HG03378 (cell line): ENCODE measurements at regions not wholly inside any gene's neighbourhood (a gene's known extent, or its start where the extent isn't known, plus 50 kb on each side); places are given as distances from the start of the nearest gene placed in this dataset.
"Not testable (repeated sequence)": the region's sequence is repeated elsewhere in the genome, so short reads cannot be mapped to it uniquely, and the experiment has no call there.

Experiments used
- ATAC-seq: cut with Tn5 transposase; IDR thresholded peaks from one replicate; pipeline ENCODE4 v1.9.1; 2021; ENCODE audit warnings: mild to moderate bottlenecking, moderate library complexity; ENCODE audit not compliant: unreplicated experiment

DNA sequence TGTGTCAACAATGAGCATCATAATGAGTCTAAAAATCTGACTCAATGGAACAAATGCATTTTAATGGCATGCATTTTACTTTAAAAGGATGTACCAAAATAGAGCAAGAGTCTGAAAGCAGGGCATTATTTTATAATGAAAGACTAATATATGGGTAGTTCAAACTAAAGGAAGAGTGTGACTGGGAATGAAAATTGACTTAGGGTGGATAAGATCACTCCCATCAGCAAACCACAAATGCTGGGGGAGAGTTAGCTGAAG, 114.7 kb downstream of the SOX4 start:
- ATAC-seq, result no peak

DNA sequence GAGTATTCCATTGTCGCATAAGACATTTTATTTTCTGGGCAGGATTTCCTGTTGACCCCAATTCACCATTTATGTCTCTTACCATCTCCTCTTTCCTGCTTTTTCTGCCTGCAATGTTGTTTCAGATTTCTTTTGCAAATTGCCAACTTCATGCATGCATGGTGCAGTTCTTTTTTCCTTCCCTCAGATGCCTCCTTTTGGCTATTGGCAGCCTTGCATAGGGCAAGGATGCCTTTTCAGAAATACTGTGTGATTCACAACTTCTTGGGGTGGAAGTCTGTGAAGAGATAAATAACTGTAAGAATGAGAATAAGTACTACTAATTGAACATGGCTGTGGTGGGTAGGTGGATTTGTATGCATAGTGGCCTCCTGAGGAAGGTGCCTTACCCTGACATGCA, 116.7 kb downstream of the SOX4 start:
- no peak for ATAC-seq

DNA sequence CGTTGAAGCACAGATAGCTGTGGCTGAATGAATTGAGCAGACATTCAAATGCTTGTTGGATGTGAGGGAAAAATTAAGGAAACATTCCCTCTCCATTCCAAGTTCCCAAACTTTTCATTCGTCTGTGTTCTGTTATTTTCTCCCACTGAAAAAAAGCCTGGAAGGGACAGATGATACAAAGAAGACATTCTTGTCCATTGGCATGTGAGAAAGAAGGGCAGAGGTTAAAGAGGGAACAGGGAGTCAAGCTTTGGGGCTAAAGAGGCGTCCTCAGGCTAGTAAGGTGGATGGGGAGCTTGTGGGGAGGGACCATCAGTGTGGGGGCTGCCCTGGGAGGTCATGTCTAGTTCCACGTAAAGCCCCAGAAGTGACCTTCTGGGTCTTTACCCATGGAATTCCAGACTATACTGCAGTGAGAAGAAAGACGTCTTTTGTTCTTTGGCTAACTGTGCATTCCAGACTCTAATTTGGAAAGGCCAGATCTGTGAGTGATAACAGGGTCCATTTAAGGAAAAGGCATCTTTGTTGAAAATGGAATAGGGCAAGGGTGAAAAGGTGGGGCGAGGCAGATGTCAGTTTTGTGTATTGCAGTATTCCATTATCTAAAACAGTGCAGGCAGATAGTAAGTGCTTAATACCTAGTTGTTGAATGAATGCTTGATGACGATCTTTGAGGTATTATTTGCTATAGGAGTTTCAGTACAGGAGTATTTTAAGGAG, 117.5 kb downstream of the SOX4 start:
- ATAC-seq, result no peak

DNA sequence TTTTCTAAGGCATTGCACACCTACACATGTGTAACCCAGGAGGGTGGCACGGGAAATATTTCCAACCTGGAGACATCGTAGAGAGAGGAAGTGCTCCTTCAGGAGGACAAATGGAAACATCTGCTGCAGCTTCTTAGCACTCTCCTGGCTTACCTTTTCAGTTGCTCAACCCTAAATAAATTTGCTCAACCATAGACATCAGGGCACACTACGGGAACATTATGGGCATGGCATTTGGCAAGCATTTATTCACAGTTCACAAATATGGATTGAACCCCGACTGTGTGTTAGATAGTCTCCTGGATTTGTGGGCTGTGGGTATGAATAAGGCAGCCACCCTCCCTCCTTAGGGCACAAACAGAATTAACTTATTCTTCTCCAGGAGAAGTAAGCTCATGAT, 118.7 kb downstream of the SOX4 start:
- ATAC-seq, result no peak

DNA sequence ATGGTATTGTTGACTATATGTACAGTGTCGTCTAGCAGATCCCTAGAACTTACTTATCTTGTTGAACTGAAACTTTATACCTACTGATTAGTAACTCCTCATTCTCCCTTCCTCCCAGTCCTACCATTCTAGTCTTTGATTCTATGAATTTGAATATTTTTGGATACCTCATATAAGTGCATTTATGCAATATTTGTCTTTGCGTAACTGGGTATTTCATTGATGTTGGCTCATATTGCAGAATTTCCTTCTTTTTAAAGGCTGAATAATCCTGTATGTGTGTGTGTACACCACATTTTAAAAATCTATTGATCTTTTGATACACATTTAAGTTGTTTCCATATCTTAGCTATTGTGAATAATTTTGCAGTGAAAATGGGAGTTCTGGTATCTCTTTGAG, 119.9 kb downstream of the SOX4 start:
- no peak for ATAC-seq

DNA sequence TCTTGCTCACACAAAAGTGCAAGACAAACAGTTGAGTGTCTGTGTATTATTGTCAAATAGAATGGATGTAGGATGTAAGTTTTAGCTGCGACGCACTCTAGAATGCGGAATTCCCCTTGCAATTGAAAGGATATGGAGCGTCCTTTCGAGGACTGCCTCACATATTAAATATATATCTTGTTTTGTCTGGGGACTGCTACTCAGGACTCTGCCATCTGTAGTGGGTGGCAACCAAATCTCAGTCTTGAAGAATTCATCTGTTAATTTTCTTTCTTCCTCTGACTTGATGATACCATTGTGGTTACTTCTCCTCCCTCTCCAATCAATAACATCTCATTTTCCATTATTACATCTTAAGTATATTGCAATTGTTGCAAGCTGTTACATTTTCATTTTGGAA, 121.6 kb downstream of the SOX4 start:
- ATAC-seq, result no peak

DNA sequence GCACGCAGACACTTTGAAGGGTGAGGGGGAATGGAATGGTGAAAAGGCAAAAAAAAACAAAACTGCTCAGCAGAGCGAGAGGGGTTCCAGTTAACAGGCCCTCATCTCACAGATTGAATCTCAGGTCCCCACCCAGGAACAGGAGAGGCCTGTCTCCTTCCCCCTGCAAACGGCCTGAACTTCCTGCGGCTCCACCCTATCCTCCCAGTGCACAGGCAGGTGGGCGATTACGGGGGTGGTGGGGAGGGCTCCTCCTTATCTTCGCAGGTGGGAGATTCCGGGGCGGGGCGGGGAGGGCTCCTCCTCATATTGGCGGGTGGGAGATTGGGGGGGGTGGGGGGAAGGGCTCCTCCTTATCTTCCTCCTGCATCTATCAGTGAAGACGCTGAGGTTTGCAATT, 129.0 kb downstream of the SOX4 start:
- no peak for ATAC-seq

DNA sequence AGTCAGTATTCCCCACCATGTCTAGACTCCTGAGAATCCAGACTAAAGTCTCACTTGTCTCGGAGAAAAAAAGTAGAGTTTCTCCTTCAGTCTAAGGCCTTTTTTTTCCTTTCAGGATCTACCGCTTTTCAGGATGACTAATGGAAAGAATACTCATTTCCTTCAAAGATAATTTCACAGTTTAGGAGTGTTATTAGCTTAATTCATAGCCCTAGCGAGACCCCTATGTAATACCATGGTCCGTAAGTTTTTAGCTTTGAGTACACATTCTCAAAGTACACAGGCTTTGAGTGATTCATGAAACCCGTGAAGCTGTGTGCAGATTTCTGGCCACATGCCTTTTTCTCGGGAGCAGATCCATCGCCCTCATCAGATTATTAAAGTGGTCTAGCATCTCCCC, 133.1 kb downstream of the SOX4 start:
- ATAC-seq, result no peak

DNA sequence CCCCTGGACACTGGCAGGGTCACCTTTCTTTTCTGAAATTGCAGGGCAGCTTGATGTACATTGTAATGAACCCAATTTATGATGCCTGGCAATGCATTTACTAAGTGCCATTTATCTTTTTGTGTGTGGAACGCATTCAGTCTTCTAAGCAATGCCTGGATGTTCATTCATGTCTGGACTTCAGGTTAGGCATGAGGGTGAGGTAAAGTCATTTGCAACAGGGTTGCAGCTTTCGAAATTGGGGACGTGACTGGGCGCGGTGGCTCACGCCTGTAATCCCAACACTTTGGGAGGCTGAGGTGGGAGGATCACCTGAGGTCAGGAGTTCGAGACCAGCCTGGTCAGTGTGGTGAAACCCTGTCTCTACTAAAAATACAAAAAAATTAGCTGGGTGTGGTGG, 134.6 kb downstream of the SOX4 start:
- ATAC-seq, result no peak

DNA sequence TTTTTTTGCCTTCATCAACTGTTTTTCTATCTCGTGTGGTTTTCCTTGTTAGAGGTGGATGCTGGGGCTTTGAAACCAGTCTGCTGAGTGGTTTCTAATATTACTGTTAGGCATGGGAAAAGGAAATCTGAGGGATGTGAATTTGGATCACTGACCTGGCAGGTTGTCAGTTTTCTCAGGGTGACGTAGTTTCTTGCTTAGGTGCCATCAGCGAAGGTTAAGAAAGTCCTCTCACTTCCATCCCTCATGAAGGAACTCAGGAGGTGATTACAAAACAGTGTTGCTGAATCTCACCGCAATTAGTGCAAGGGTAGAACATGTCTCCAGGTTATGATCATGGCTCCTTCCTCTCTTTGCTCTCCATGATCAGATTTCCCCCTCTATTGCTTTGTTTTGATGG, 135.9 kb downstream of the SOX4 start:
- no peak for ATAC-seq

DNA sequence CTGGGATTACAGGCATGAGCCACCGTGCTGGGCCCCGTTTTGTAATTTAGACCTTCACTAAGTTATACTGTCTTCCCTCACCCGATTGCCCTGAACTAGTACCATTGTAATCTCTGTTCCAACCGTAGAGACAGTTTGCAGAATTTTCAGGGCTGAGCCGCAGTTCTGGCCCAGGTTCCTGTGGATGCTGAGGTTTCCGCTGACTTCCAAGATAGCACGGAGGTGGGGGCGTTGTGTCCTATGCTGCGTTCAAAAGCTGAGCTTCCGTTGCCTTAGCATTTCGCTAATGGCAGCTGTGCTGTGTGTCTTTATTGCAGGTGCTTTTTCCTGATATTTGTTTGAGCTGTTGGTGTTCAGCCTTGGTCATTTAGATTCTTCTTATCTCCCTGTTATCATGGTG, 137.0 kb downstream of the SOX4 start:
- no peak for ATAC-seq

DNA sequence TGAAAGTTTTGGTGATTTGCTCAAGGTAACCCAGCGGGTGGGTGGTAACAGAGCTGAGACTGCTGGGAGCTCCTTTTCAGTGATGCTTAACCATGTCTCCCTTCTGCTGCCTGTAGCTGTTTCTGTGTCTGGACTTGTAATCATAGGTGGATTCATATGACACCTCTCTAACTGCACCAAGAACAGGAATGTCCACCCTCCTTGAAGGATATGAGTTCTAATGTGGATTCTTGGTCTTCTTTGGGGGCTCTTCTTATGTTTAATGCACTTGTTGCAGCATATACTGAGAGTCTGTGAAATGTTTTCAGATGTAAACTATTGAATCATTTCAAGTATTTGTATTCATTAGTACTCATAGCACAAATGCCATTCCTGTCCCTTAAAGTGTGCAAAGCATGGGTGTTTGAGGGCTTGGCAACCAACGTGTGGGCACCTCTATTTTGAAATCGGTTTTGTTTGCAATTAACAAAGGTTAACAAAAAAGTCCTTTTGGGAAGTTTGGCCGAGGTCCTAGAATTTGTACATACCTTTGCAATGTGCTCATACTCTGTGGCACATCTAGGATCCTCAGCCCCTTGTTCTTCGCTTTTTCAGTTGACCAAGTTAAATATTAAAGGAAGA, 138.0 kb downstream of the SOX4 start:
- no peak for ATAC-seq

DNA sequence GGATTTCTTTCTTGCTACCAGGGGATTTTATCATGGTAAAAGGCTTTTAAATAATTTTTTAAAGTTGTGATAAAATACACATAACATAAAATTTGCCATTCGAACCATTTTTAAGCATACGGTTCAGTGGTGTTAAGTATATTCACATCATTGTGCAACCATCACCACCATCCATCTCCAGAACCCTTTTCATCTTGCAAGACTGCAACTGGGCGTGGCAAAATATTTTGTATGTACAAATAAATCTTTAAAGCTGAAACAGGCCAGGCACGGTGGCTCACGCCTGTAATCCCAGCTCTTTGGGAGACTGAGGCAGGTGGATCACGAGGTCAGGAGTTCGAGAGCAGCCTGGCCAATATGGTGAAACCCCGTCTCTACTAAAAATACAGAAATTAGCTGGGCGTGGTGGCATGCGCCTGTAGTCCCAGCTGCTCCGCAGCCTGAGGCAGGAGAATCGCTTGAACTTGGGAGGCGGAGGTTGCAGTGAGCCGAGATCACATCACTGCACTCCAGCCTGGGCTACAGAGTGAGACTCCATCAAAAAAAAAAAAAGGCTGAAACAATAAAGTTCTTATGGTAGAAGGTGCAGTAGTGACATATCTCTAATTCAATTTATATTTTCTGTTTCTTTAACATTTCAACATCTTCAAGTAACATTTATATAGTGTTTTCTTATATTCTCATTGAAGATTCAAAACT, 138.6 kb downstream of the SOX4 start:
- ATAC-seq, result not testable (repeated sequence)

DNA sequence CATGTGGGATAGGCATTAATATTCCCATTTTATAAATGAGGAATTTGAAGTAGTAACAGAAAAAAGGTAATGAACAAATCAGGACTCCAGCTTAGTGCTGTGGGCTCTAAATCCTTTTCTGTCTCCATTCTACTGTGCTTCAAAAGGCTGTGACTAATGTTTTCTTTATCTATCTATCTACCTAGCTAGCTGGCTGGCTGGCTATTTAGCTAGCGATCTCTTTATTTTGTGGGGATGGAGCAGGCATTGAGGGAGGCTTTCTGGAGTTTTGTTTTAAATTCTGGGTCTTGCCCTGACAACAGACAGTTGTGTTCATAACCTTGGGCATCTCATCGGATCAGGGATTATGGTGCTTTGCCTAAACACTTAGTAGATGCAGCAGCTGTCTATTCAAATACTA, 139.2 kb downstream of the SOX4 start:
- ATAC-seq, result no peak

DNA sequence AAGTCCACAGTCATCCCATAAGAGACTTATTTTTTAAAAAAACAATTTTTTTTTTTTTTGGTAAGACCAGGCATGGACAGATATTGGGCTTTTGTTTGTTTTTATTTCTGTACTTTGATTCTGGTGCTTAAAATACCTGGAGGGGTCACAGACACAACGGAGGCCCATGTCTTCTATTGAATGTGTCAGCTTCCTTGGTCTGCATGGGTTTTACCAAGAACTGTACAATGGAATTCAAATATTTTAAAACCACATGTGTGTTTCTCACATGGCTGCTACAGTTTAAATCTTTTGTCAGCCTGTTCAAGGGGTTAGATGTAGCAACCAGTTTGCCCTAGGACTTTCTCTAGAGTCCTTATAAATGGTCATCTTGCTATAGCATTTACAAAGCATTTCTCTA, 139.8 kb downstream of the SOX4 start:
- ATAC-seq, result no peak

DNA sequence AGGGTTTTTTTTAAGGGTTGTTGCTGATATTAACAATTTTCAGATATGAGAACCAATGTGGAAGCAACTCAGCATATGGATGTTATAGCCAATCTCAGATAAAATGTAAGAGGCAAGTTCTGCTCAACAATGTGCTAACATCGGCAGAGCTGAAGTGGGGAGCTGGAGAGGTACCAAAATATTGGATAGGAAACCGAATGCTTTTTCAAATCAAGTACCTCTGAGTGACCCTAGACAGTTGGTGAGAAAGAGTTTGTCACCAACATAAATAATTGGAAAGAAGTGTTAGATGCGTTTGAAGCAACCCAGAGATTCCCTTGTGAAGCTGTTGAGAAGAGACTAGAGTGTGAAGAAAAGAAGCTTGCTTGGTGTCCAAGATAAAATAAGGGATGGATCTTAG, 140.7 kb downstream of the SOX4 start:
- ATAC-seq, result no peak

DNA sequence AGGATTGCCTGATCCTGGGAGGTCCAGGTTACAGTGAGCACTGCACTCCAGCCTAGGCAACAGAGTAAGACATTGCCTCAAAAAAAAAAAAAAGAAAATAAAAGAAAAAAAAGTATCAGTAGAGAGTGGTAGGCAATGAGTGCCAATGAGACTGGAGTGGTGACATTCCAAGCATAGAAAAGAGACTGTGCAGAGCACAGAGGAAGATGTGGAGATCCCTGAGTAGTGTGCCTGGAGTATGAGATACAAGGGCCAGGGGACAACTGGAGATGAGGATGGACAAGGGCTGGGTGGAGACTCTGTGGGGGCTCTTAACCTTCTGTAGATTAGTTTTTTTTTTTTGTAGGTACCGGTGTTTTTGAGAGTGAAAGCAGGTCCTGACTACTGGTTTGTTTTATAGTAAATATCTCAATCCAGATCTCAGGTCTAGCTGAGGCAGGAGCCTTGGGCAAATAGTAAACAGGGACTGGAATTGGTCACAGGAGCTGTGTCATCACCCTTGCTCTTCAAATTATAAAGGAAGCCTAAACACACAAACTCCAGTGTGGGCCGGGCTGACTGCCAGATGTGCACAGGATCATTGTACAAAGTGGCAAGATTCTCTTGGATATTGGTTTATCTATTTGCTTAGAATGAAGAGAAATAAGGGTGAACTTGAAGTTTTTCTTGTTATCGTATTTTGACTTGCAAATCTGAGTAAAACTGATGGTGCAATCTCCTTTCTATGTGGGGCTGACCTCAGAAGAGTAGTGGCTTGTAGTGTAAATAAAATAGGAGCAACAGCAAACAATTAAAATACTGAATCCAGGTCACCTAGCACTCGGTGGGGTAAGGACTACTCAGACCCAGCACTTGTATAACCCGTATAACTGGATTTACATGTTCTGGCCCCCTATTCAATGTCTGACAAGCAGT, 144.9 kb downstream of the SOX4 start:
- ATAC-seq, result no peak

DNA sequence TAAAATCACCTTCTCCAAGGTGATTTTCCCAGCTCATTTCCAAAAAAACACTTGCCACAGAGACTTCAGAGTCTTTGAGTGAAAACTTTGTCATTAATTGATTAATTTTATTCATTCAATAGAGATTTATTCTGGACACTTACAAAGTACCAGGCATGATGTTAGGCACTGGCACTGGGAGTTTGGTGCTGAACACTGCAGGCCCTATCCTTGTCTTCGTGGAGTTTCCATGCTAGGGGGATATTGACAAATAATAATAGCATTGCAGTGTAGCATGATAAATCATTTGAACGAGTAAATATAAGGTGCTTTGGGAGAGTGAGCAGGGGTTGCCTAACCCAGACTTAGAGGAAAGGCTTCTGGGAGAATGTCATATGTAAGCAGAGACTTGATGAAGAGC, 145.7 kb downstream of the SOX4 start:
- no peak for ATAC-seq

DNA sequence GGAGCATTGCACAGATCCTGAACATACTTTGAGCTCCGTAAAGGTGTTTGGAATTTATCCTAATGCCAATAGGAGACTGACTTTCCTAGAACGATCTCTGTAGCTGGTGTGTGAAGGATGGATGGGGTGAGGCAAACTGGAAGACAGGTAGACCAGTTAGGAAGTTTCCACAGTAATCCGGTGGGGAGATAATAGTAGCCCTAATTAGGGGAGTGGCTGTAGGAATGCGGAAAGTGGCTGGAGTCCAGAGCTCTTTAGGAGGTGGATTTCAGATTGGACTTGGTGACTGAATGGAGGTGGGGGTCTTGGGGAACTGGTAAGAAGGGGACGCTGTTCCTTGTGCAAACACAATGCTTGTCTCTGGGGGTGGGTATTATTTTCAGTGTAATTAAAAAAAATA, 146.3 kb downstream of the SOX4 start:
- ATAC-seq, result no peak

DNA sequence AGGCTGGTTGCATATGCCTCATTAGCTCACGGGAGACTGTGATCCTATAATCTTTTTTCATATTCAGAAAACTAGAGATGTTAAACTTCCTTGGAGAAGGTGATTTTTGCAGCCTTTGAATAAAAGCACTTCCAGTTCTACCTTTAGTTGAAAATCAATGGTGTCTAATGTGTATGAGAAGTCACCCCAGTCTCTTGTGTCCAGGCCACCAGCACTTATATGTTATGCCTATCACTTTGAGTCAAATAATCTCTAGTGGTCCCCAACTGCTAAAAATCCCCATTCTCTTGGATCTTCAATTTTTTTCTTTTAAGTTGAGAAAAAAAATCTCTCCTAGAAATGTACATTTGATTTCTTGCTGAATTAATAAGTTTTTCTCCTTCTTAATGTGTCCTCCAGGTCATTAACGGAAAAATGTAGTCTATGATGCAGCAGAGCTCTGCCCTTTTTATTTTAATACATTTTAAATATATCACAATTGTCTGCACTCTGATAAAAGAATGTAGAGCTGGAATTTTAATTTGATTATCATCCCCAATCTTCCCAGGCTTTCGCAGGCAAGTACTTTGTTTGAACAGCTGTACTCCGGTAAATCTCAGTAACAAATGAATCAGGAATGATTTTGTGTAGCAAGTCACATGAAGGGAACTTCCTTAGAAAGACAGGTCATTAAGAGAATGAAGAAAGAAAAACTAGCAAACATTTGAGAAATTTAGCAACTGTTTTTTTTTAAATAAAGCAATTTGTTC, 147.0 kb downstream of the SOX4 start:
- ATAC-seq, result no peak
